A549 (cell line): ENCODE measurements at regions not wholly inside any gene's neighbourhood (a gene's known extent, or its start where the extent isn't known, plus 50 kb on each side); places are given as distances from the start of the nearest gene placed in this dataset.
"Not testable (repeated sequence)": the region's sequence is repeated elsewhere in the genome, so short reads cannot be mapped to it uniquely, and the experiment has no call there.

Experiments used
- CEBPB ChIP-seq, 2 experiments: fragments of >200 bp in 1 of 2; sonication (Bioruptor Twin) in 1 of 2; formaldehyde crosslinking in 1 of 2; IDR thresholded peaks; 2 replicates each; pipeline ENCODE4 v1.6.1; 2012 to 2016
- MAFK ChIP-seq: fragments of 450-650 bp; IDR thresholded peaks from 2 replicates; pipeline ENCODE4 v1.6.1; 2014; ENCODE audit not compliant: partially characterized antibody
- POLR2A ChIP-seq: IDR thresholded peaks from 2 replicates; pipeline ENCODE4 v1.6.1; 2012; ENCODE audit warnings: mild to moderate bottlenecking, low read length
- TF ChIP-seq, protein P1 (sequence below): fragments of 150-350 bp; IDR thresholded peaks from 2 replicates; pipeline ENCODE4 v1.6.1; 2014; ENCODE audit warnings: low read depth, mild to moderate bottlenecking, low read length

DNA sequence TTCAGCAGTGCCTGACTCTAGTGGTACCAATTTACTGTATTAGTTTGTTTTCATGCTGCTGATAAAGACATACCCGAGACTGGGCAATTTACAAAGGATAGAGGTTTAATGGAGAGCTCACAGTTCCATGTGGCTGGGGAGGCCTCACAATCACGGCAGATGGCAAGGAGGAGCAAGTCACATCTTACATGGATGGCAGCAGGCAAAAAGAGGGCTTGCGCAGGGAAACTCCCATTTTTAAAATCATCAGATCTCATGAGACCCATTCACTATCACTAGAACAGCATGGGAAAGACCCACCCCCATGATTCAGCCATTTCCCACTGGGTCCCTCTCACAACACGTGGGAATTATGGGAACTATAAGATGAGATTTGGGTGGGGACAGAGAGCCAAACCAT is 243.7 kb upstream of the KLF3 start:
- TF ChIP-seq, protein P1, sequence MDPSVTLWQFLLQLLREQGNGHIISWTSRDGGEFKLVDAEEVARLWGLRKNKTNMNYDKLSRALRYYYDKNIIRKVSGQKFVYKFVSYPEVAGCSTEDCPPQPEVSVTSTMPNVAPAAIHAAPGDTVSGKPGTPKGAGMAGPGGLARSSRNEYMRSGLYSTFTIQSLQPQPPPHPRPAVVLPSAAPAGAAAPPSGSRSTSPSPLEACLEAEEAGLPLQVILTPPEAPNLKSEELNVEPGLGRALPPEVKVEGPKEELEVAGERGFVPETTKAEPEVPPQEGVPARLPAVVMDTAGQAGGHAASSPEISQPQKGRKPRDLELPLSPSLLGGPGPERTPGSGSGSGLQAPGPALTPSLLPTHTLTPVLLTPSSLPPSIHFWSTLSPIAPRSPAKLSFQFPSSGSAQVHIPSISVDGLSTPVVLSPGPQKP: not testable (repeated sequence)
- TF ChIP-seq POLR2A; MAFK; CEBPB (IDR thresholded peaks at IDR 0.05): not testable (repeated sequence)
